CD4-positive, alpha-beta T cell (primary cell): ENCODE measurements at regions not wholly inside any gene's neighbourhood (a gene's known extent, or its start where the extent isn't known, plus 50 kb on each side); places are given as distances from the start of the nearest gene placed in this dataset.
A peak's percentile ranks its signal among the peaks of the same experiment; 100 is the strongest.

Experiments
- ATAC-seq: fragments of 200-7000 bp; cut with Tn5 transposase; one replicate; pipeline ENCODE4 v1.10.0; 2022; ENCODE audit warnings: mild to moderate bottlenecking; ENCODE audit not compliant: poor library complexity
- CTCF ChIA-PET: fragments of 350-600 bp; sonication (Branson Sonifier 250); formaldehyde crosslinking; loops from one replicate; lab custom pipeline; 2021; ENCODE audit warnings: antibody characterized with exemption, inconsistent platforms; lab: Charles Lee
- POLR2A ChIA-PET: fragments of 350-600 bp; sonication (Branson Sonifier 250); formaldehyde crosslinking; loops from one replicate; lab custom pipeline; 2021; ENCODE audit warnings: antibody characterized with exemption, inconsistent platforms; lab: Charles Lee
- DNase-seq, 14 experiments: peaks; one replicate each; pipeline ENCODE4 v3.0.0-alpha.2; 2013 to 2020; ENCODE audit warnings: mixed read lengths in 2 of 14
- H3K27ac ChIP-seq, 2 donors: one replicate each; pipeline versions ENCODE4 v1.5.1 to v1.7.0; 2013; ENCODE audit warnings: low read length in 2 of 2, low read depth in 1 of 2, mild to moderate bottlenecking in 1 of 2
- H3K27me3 ChIP-seq, 2 experiments: 1 replicate in 1 of 2; 2 replicates in 1 of 2; pipeline versions ENCODE4 v1.6.1 to v1.7.0; 2013; ENCODE audit warnings: low read length in 2 of 2, control low read depth in 1 of 2, mild to moderate bottlenecking in 1 of 2, moderate library complexity in 1 of 2; ENCODE audit not compliant: insufficient read depth in 2 of 2, control insufficient read depth in 1 of 2
- H3K36me3 ChIP-seq: one replicate; pipeline ENCODE4 v1.6.1; 2013; ENCODE audit warnings: low read length, control low read depth; ENCODE audit not compliant: insufficient read depth
- H3K4me1 ChIP-seq: one replicate; pipeline ENCODE4 v1.6.1; 2013; ENCODE audit warnings: low read length, control low read depth; ENCODE audit not compliant: insufficient read depth
- H3K4me3 ChIP-seq: one replicate; pipeline ENCODE4 v1.5.1; 2013; ENCODE audit warnings: mild to moderate bottlenecking, low read length, moderate library complexity
- H3K9me3 ChIP-seq, 2 experiments: 1 replicate in 1 of 2; 2 replicates in 1 of 2; pipeline versions ENCODE4 v1.6.1 to v1.7.0; 2013; ENCODE audit warnings: low read length in 2 of 2, mild to moderate bottlenecking in 2 of 2, control low read depth in 1 of 2, moderate library complexity in 1 of 2; ENCODE audit not compliant: control insufficient read depth in 1 of 2, insufficient read depth in 1 of 2
- H3K27ac Mint-ChIP-seq: one replicate; pipeline ENCODE4 v1.8.0; 2020; ENCODE audit warnings: mixed read lengths
- H3K27me3 Mint-ChIP-seq: one replicate; pipeline ENCODE4 v1.8.0; 2021; ENCODE audit warnings: mixed read lengths
- H3K36me3 Mint-ChIP-seq: one replicate; pipeline ENCODE4 v1.8.0; 2021; ENCODE audit warnings: low read depth, mixed read lengths
- H3K4me1 Mint-ChIP-seq: one replicate; pipeline ENCODE4 v1.8.0; 2021; ENCODE audit warnings: low read depth, mixed read lengths
- H3K4me3 Mint-ChIP-seq: one replicate; pipeline ENCODE4 v1.8.0; 2020; ENCODE audit warnings: mild to moderate bottlenecking, mixed read lengths
- H3K9me3 Mint-ChIP-seq: one replicate; pipeline ENCODE4 v1.8.0; 2020; ENCODE audit warnings: mixed read lengths
- CTCF ChIP-seq: fragments of 200-600 bp; IDR thresholded peaks from one replicate; pipeline ENCODE4 v1.8.0; 2022; ENCODE audit warnings: antibody characterized with exemption, mild to moderate bottlenecking
- intact Hi-C, 2 experiments: fragments of 100-400 bp; cut with DNase I in 1 of 2; cut with micrococcal nuclease in 1 of 2; formaldehyde crosslinking; loops; one replicate each; pipeline versions ENCODE4 v1.15.1 to v1.9.0; 2023 to 2025; cut with DNase I, micrococcal nuclease

- Mint-ChIP-seq H3K9me3 (peaks cover 8% of the 10 kb centered on the region), H3K4me1 (no peaks in the 10 kb centered on the region), H3K27ac (no peak overlapping the region), H3K27me3 (no peaks in the 10 kb centered on the region), H3K4me3 (no peak overlapping the region), H3K36me3 (peaks cover 17% of the 10 kb centered on the region)
- H3K36me3 ChIP-seq: no peaks in the 10 kb centered on the region
- ATAC-seq: peak; percentile 41
- H3K27me3 ChIP-seq: no peaks in the 10 kb centered on the region
- peak in 1 of 14 experiments; percentile 10 for DNase-seq
- ChIA-PET CTCF (interaction anchor here (1.2 kb wide), 1 partner anchor 9 kb away, joined by 3 read pairs; no protein-coding TSS in a partner anchor), POLR2A (no interaction called here)
- no peak overlapping the region for H3K27ac ChIP-seq
- no peaks in the 10 kb centered on the region for H3K4me1 ChIP-seq
- intact Hi-C loops: loop anchor here in 1 of 2 experiments (5.0 kb wide), 1 partner anchor 43 kb away; no protein-coding TSS in a partner anchor
- H3K9me3 ChIP-seq: peaks cover 11 to 18% of the 10 kb centered on the region in 2 experiments
- H3K4me3 ChIP-seq: no peak overlapping the region
- TF ChIP-seq CTCF: no peak
Measured at GRCh38 chr2:10520154-10520553, 72.0 kb upstream of the ODC1 start.

- H3K9me3 Mint-ChIP-seq: peaks cover 8% of the 10 kb centered on the region
- no peak for ATAC-seq
- POLR2A ChIA-PET: no interaction called here
- Histone ChIP-seq H3K4me1 (no peaks in the 10 kb centered on the region), H3K27me3 (no peaks in the 10 kb centered on the region), H3K4me3 (no peak overlapping the region), H3K27ac (no peak overlapping the region), H3K36me3 (no peaks in the 10 kb centered on the region), H3K9me3 (peaks cover 16 to 21% of the 10 kb centered on the region in 2 experiments)
- no peak for DNase-seq
- no peak for TF ChIP-seq CTCF
- no peaks in the 10 kb centered on the region for H3K4me1 Mint-ChIP-seq
- peaks cover 24% of the 10 kb centered on the region for H3K36me3 Mint-ChIP-seq
- no peak overlapping the region for H3K4me3 Mint-ChIP-seq
- CTCF ChIA-PET: no interaction called here
- no peak overlapping the region for H3K27ac Mint-ChIP-seq
- intact Hi-C loops: no loop called here
- H3K27me3 Mint-ChIP-seq: no peaks in the 10 kb centered on the region
Measured at GRCh38 chr2:10519394-10519740, 71.2 kb upstream of the ODC1 start.

- Mint-ChIP-seq H3K9me3 (peaks cover 8% of the 10 kb centered on the region), H3K4me3 (no peak overlapping the region)
Measured at GRCh38 chr2:10518470-10519393, 70.6 kb upstream of the ODC1 start.

More at GRCh38 chr2:10518470-10519393, 70.6 kb upstream of the ODC1 start:
- Mint-ChIP-seq H3K36me3 (peaks cover 24% of the 10 kb centered on the region), H3K27me3 (no peaks in the 10 kb centered on the region), H3K27ac (no peak overlapping the region), H3K4me1 (peaks cover 4% of the 10 kb centered on the region)
- POLR2A ChIA-PET: no interaction called here
- Histone ChIP-seq H3K27ac (no peak overlapping the region), H3K36me3 (no peaks in the 10 kb centered on the region), H3K27me3 (no peaks in the 10 kb centered on the region), H3K4me1 (no peaks in the 10 kb centered on the region), H3K9me3 (peaks cover 16 to 21% of the 10 kb centered on the region in 2 experiments), H3K4me3 (no peak overlapping the region)
- ATAC-seq (no peak), DNase-seq (no peak)
- TF ChIP-seq CTCF: no peak
- CTCF ChIA-PET: no interaction called here
- intact Hi-C loops: no loop called here
